HTR-8/SVneo (cell line): ENCODE measurements at regions not wholly inside any gene's neighbourhood (a gene's known extent, or its start where the extent isn't known, plus 50 kb on each side); places are given as distances from the start of the nearest gene placed in this dataset.

ENCODE experiments used
- DNase-seq: peaks from one replicate; pipeline ENCODE4 v3.0.0; 2011; ENCODE audit warnings: low spot score, mixed read lengths; ENCODE audit not compliant: insufficient read length
- FAIRE-seq: peaks from 2 replicates; lab custom pipeline; 2011; peaks lifted over from hg19 to GRCh38; lab: Jason Lieb, UNC

DNA sequence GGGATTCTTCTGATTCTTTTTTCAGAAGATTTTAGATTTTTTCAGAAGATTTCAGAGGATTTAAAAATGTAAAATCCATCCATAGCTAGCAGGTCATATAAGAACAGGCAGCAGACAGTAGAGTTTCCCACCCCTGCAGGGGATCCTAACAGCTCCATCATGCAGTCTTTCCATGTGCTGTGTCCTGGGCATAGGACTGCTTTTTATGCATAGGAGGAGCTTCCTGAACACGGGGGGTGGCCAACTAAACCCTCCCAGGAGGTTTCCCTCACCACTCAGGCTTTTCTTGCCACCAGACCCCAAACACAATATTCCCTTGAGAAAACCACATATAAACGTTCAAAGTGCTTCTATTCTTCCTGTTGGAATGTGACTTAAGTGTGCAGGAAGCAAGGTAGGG, 90.1 kb upstream of the TNR start:
- DNase-seq = no peak
- no peak for FAIRE-seq

DNA sequence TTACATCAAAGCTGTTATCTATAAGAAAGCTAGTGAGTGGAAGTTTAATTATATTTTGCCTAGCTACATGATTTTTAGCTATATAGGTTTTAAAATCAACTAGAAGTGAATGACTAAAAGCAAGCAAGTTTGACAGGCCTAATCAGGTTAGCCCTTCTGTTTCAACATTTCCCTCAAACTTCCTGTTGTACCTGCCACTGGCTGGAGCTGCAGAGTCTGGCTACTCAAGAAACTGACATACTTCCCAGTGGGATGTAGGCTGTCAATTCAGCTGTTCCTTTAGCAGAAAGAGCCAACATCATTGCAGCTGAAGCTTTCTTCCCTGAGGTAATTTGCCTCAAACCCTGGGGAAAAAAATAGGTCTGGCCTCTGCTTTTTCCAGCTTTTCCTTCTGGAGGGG, 87.1 kb upstream of the TNR start:
- FAIRE-seq (no peak), DNase-seq (no peak)

DNA sequence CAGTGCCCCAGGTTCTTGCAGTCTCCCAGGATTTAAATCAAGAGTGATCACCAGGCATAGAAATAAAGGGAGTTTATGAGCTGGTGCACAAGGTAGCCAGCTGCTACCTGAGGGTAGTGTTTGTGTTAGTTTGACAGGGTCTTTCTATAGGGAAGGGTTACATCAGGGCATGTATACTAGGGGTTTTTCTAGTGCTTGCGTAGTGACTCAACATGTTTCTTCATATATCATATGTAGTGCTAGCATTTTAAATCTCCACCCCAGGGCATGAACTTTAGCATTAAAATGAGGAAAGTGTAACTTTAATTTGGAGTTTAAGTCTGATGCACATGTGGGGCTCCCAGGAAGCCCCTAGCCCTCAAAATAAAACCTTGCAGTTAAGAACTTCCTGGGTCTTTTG, 86.5 kb upstream of the TNR start:
- FAIRE-seq (no peak), DNase-seq (no peak)

DNA sequence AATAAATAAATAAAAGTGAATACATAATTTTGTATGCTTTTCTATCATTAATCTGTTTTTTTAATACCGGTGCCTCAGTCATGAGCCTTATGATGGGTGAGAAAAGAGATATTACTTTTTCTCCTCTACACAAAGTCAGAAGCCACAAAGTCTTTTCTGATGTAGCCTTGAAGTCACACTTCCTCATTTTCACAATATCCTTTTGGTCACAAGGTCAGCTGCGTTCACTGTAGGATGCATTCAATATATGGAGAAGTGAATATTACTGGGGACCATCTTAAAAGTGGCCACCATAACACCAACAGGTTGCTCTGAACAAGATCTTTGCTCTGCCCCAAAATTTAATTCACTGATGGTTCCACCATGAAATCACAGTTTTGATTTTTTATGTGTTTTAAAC, 83.3 kb upstream of the TNR start:
- FAIRE-seq (no peak), DNase-seq (no peak)

DNA sequence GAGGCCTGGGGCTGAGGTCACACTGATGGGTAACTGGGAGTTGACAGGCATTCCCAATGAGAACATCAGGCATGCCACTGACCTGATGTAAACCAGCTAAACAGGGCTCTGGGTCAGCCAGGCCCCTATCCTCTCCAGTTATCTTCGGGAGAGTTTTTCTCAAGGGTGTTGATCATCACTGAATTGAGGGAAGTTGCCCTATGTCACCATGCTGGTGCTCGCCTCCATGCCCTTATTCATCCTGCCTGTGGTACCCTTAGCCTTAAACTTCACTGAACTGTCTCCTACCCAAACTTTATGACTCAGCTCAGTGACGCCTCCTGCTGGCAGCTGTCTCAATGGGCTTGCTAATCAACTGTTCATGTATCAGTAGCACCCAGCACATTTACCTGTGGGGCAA, 80.7 kb upstream of the TNR start:
- DNase-seq (no peak), FAIRE-seq (no peak)

GRCh38 chr1:175823406-175823805, 80.0 kb upstream of the TNR start:
- no peak for DNase-seq
- no peak for FAIRE-seq

GRCh38 chr1:175822580-175822979, 79.2 kb upstream of the TNR start:
- DNase-seq = no peak
- FAIRE-seq = no peak

- DNase-seq (no peak), FAIRE-seq (no peak)
Observed at GRCh38 chr1:175820456-175821025, 77.1 kb upstream of the TNR start.

GRCh38 chr1:175818929-175819328, 75.5 kb upstream of the TNR start:
- FAIRE-seq (no peak), DNase-seq (no peak)

- no peak for FAIRE-seq
Observed at GRCh38 chr1:175817445-175817844, 74.0 kb upstream of the TNR start.

GRCh38 chr1:175814885-175815284, 71.5 kb upstream of the TNR start:
- no peak for DNase-seq

More at GRCh38 chr1:175817445-175817844, 74.0 kb upstream of the TNR start:
- no peak for DNase-seq

DNA sequence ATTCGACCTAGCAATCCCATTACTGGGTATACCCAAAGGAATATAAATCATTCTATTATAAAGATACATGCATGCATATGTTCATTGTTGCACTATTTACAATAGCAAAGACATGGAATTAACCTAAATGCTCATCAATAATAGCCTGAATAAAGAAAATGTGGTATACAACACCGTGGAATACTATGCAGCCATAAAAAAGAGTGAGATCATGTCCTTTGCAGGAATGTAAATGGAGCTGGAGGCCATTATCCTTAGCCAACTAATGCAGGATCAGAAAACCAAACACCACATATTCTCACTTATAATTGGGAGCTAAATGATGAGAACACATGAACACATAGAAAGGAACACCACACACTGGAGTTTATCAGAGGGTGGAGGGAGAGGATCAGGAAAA, 69.5 kb upstream of the TNR start:
- FAIRE-seq (no peak), DNase-seq (no peak)

More at GRCh38 chr1:175814885-175815284, 71.5 kb upstream of the TNR start:
- no peak for FAIRE-seq

DNA sequence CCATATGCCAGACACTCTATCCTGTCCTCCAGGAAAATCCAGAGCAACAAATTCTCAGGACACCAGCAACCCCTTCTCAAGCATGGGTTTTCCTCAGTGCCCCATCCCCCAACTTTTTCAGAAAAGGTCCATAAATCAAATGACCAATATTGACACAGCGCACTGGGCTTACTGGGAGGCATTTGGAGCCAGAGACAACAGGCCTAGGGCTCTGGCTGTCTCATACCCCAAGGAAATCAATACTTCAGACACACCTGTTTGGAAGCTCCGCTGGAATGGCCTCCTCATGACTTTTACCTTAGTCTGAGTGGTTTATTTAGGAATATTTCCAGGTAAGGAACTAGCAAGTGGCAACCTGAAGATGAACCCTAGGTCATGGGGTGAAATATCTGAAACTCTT, 66.9 kb upstream of the TNR start:
- FAIRE-seq = no peak

GRCh38 chr1:175808999-175809398, 65.6 kb upstream of the TNR start:
- FAIRE-seq (no peak), DNase-seq (no peak)

More for the DNA sequence above, 66.9 kb upstream of the TNR start:
- DNase-seq = no peak

GRCh38 chr1:175808573-175808972, 65.2 kb upstream of the TNR start:
- DNase-seq = no peak
- FAIRE-seq = no peak

DNA sequence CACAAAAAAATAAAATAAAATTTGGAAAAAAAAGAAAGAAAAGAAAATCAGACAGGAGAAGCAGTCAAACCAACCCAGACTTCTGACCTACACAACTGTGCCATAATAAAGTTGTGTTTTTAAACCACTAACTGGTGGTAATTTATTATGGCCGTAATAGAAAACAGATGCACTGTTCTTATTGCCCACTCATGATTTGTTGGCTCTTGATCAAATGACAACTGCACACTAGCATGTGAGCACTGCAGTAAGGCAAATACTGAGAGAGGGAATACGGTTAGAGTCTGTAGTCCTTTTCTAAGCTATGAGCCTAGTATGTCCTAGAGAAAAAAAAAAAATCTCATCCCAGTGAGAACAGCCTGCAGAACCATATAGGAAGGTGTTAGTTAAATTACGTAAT, 61.2 kb upstream of the TNR start:
- FAIRE-seq (no peak), DNase-seq (no peak)

GRCh38 chr1:175803413-175803812, 60.0 kb upstream of the TNR start:
- FAIRE-seq (no peak), DNase-seq (no peak)

GRCh38 chr1:175802407-175803123, 59.2 kb upstream of the TNR start:
- FAIRE-seq = no peak
- DNase-seq = no peak

DNA sequence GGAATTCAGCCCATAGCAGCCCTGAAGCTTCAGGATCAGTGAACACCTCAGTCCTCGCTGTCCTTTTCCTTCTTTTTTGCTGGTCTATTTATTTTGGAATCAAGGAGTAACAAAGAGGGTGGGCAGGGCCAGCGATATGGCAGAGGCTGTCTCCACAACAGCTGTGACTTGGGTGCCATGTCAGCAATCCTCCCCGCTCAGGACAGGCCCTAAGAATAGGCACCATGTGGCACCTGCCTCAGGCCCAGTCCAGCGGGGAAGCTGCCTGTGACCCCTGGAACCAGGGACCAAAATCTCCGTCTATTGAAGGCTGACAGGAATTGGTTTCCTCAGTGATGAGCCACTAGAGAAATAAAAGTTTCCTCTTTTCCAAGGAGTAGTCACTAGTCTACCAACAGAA, 58.6 kb upstream of the TNR start:
- FAIRE-seq (no peak), DNase-seq (no peak)

DNA sequence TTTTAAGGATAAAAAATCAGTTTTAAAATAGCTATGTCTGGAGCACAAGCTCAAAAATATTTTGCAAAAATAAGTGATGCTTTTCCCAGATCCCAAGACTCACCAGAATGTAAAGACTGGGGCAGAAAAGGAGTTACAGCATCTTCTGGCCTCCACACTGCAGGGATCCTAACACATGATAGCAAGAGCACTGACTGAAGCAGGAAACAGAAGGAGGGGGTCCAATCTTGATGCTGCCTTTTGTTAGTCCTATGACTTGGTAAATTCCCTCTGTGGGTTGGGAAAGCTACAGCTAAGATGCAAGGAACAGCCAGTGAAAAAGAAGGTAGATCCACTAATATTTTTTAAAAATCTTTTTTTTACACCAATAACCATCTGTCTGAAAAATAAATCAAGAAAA, 54.2 kb upstream of the TNR start:
- DNase-seq (no peak), FAIRE-seq (no peak)

DNA sequence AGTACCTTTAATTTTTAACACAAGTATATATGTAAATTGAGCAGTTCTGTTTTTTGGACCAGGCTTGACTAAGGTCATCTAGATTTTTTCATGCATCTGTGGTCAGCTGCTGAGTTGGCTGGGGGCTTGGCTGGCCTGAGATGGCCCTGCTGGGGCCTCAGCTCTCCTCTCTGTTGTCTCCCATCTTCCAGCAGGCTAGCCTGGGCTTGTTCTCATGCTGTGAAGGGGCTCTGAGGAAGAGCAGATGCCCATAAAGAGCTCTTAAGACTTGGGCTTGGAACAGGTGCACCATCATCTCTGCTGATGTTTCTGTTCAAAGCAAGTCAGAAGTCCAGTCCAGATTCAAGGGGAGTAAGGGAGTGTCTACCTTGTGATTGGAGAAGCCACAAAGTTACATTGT, 51.2 kb upstream of the TNR start:
- DNase-seq (no peak), FAIRE-seq (no peak)

DNA sequence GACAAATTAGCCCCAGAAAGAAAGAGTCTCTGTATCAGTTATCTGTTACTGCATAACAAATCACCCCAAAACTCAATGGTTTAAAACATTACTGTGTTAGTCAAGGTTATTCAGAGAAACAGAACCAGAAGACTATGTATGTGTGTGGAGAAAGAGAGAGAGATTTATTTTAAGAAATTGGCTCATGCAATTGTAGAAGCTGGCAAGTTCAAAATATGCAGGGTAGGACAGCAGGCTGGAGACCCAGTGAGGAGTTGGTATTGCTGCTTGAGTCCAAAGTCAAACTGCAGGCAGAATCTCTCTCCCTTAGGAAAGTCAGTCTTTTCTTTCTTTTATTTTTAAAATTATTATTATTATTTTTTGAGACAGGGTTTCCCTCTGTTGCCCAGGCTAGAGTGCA, 50.2 kb upstream of the TNR start:
- FAIRE-seq = no peak
- no peak for DNase-seq
